K562 (cell line): ENCODE measurements at regions not wholly inside any gene's neighbourhood (a gene's known extent, or its start where the extent isn't known, plus 50 kb on each side); places are given as distances from the start of the nearest gene placed in this dataset.
"Not testable (repeated sequence)": the region's sequence is repeated elsewhere in the genome, so short reads cannot be mapped to it uniquely, and the experiment has no call there.

ENCODE experiments used
- ATAC-seq: fragments of 200-7000 bp; cut with Tn5 transposase; 3 replicates; pipeline ENCODE4 v1.9.1; 2020; ENCODE audit warnings: moderate library complexity
- BruUV-seq: library from RNA; stranded (reverse); fragments of 400-500 nt; replicated peaks from 2 replicates; lab custom pipeline; 2021; lab: Mats Ljungman, UMichigan
- CTCF ChIA-PET: fragments of 300-600 bp; formaldehyde crosslinking; extraction: SDS; loops from one replicate; lab custom pipeline; 2021; ENCODE audit warnings: low intra/inter-chr PET ratio; lab: Yijun Ruan, JAX
- POLR2A ChIA-PET: fragments of 300-600, 350-650 bp; sonication (Branson Sonifier 250); formaldehyde crosslinking; extraction: SDS; loops from one replicate; lab custom pipeline; 2021; ENCODE audit warnings: antibody characterized with exemption, inconsistent platforms; lab: Yijun Ruan, JAX
- DNase-seq, 4 experiments: peaks; one replicate each; pipeline versions ENCODE4 v3.0.0 to v3.0.0-alpha.2; 2011 to 2018; ENCODE audit warnings: low spot score in 3 of 4, mixed read lengths in 3 of 4; ENCODE audit errors: extremely low read depth in 1 of 4
- FAIRE-seq: peaks from 2 replicates; lab custom pipeline; 2011; peaks lifted over from hg19 to GRCh38; lab: Jason Lieb, UNC
- H2AFZ ChIP-seq: 2 replicates; pipeline ENCODE4 v1.6.0; 2011; ENCODE audit warnings: low read depth, low read length, control low read depth, inconsistent platforms
- H3K27ac ChIP-seq: fragments of 200-600 bp; 3 replicates; pipeline ENCODE4 v1.8.0; 2011; ENCODE audit warnings: low read depth, mild to moderate bottlenecking, control low read depth, inconsistent platforms, low read length, moderate library complexity, mixed read lengths; ENCODE audit errors: extremely low read depth
- H3K27me3 ChIP-seq, 2 experiments: fragments of 300-600 bp in 1 of 2; 2 replicates in 1 of 2; 3 replicates in 1 of 2; pipeline versions ENCODE4 v1.6.0 to v1.8.0; 2011; ENCODE audit warnings: inconsistent platforms in 2 of 2, low read length in 2 of 2, mild to moderate bottlenecking in 1 of 2, mixed read lengths in 1 of 2, moderate library complexity in 1 of 2; ENCODE audit not compliant: control insufficient read depth in 2 of 2, insufficient read depth in 2 of 2
- H3K36me3 ChIP-seq: fragments of 300-600 bp; 3 replicates; pipeline ENCODE4 v1.8.0; 2011; ENCODE audit warnings: mild to moderate bottlenecking, low read length, inconsistent platforms; ENCODE audit not compliant: control insufficient read depth, insufficient read depth
- H3K4me1 ChIP-seq, 2 experiments: fragments of 200-600 bp in 1 of 2; replicated peaks in 1 of 2; 2 replicates in 1 of 2; 3 replicates in 1 of 2; pipeline versions ENCODE4 v1.5.1 to v1.8.0; 2011; ENCODE audit warnings: inconsistent platforms in 2 of 2, low read length in 2 of 2, mild to moderate bottlenecking in 1 of 2, mixed read lengths in 1 of 2, moderate library complexity in 1 of 2; ENCODE audit not compliant: control insufficient read depth in 2 of 2, insufficient read depth in 2 of 2
- H3K4me2 ChIP-seq: 2 replicates; pipeline ENCODE4 v1.6.1; 2011; ENCODE audit warnings: low read length, control low read depth, inconsistent platforms, mixed read lengths; ENCODE audit not compliant: insufficient read depth
- H3K4me3 ChIP-seq: fragments of 200-600 bp; sonication (generic), shearing (Covaris generic); 2 replicates; pipeline ENCODE4 v1.5.1; 2016; ENCODE audit warnings: control low read depth, inconsistent platforms
- H3K79me2 ChIP-seq: fragments of 200-600 bp; 3 replicates; pipeline ENCODE4 v1.8.0; 2011; ENCODE audit warnings: low read length, inconsistent platforms; ENCODE audit not compliant: control insufficient read depth, insufficient read depth
- H3K9ac ChIP-seq, 2 experiments: 2 replicates each; pipeline versions ENCODE4 v1.6.0 to v1.6.1; 2011; ENCODE audit warnings: low read depth in 2 of 2, low read length in 2 of 2, control low read depth in 1 of 2, inconsistent platforms in 1 of 2, mild to moderate bottlenecking in 1 of 2, mixed read lengths in 1 of 2; ENCODE audit not compliant: insufficient read depth in 1 of 2
- H3K9me1 ChIP-seq: one replicate; pipeline ENCODE4 v1.6.0; 2011; ENCODE audit warnings: inconsistent platforms, mild to moderate bottlenecking, low read length, moderate library complexity; ENCODE audit not compliant: control insufficient read depth, insufficient read depth
- H3K9me3 ChIP-seq: replicated peaks from 2 replicates; pipeline ENCODE4 v1.5.1; 2011; ENCODE audit warnings: low read depth, low read length, inconsistent platforms; ENCODE audit not compliant: control insufficient read depth, insufficient read depth
- H4K20me1 ChIP-seq: replicated peaks from 2 replicates; pipeline ENCODE4 v1.6.1; 2011; ENCODE audit warnings: low read length, inconsistent platforms, mixed read lengths; ENCODE audit not compliant: control insufficient read depth, insufficient read depth
- BRF1 ChIP-seq: IDR thresholded peaks from 3 replicates; pipeline ENCODE4 v1.6.1; 2011; ENCODE audit warnings: borderline replicate concordance, mild to moderate bottlenecking; ENCODE audit not compliant: insufficient read length; ENCODE audit errors: extremely low read depth
- NKRF ChIP-seq: fragments of 450-650 bp; IDR thresholded peaks from 2 replicates; pipeline ENCODE4 v1.6.1; 2016; ENCODE audit warnings: borderline replicate concordance
- ZNF311 ChIP-seq: fragments of 250-450 bp; sonication (Bioruptor Pico); IDR thresholded peaks from 2 replicates; pipeline ENCODE4 v1.4.0; 2020; ENCODE audit warnings: mild to moderate bottlenecking, moderate library complexity
- ZZZ3 ChIP-seq: fragments of 450-650 bp; IDR thresholded peaks from 2 replicates; pipeline ENCODE4 v1.6.1; 2016; ENCODE audit warnings: antibody characterized with exemption, mild to moderate bottlenecking, moderate library complexity
- WGBS: fragments of 100-300 bp; shearing (Covaris generic); methylation state at CpG from one replicate; pipeline ENCODE4 v1.1.6; 2016; ENCODE audit warnings: low coverage, mixed read lengths; ENCODE audit not compliant: insufficient coverage; ENCODE audit errors: missing lambda C conversion rate; 5-methylcytosine and 5-hydroxymethylcytosine counted together
- in situ Hi-C: fragments of 300-500 bp; cut with MboI; formaldehyde crosslinking; loops from 4 replicates; pipeline ENCODE4 v1.15.0; 2018; ENCODE audit warnings: inconsistent platforms, mixed read lengths
- intact Hi-C: fragments of 100-400 bp; cut with micrococcal nuclease; formaldehyde crosslinking; loops from 2 replicates; pipeline ENCODE4 v1.14.2; 2022

GRCh38 chr10:65046831-65047230, 1525.6 kb downstream of the REEP3 start (continued):
- TF ChIP-seq ZNF311 (CRISPR knock-in tag), result no peak
- no peak for TF ChIP-seq ZZZ3
- TF ChIP-seq BRF1, result no peak
- TF ChIP-seq NKRF, result no peak

- DNase-seq, ATAC-seq, H2AFZ ChIP-seq, BruUV-seq, H3K4me2 ChIP-seq, H3K9me3 ChIP-seq, H3K9ac ChIP-seq, H3K9me1 ChIP-seq, H3K4me1 ChIP-seq, H4K20me1 ChIP-seq, intact Hi-C loops, in situ Hi-C loops, FAIRE-seq, H3K27ac ChIP-seq, CTCF ChIA-PET, H3K4me3 ChIP-seq, POLR2A ChIA-PET, H3K79me2 ChIP-seq, H3K36me3 ChIP-seq, H3K27me3 ChIP-seq: not testable (repeated sequence)
- WGBS, result 4% methylated on average over 12 of the region's 22 CpGs
Observed at GRCh38 chr10:65052111-65052510, 1530.9 kb downstream of the REEP3 start.
